Liver (tissue), 3 donors: ENCODE measurements at regions not wholly inside any gene's neighbourhood (a gene's known extent, or its start where the extent isn't known, plus 50 kb on each side); places are given as distances from the start of the nearest gene placed in this dataset.

Experiments used
- CTCF ChIP-seq: fragments of 150-350 bp; IDR thresholded peaks from 2 replicates; pipeline ENCODE4 v1.5.1; 2017; ENCODE audit warnings: improper control_type of control experiment, low read depth, low read length; ENCODE audit not compliant: missing input control
- EGR1 ChIP-seq, 2 donors: IDR thresholded peaks; 2 replicates each; pipeline ENCODE4 v1.6.1; 2016 to 2018; ENCODE audit warnings: antibody characterized with exemption in 2 of 2, low read depth in 2 of 2
- FOXA1 ChIP-seq: IDR thresholded peaks from 2 replicates; pipeline ENCODE4 v1.6.1; 2016; ENCODE audit warnings: antibody characterized with exemption
- GABPA ChIP-seq, 2 donors: IDR thresholded peaks in 1 of 2; conservative IDR thresholded peaks in 1 of 2; 2 replicates each; pipeline ENCODE4 v1.6.1; 2016; ENCODE audit warnings: antibody characterized with exemption in 2 of 2, mild to moderate bottlenecking in 1 of 2, moderate library complexity in 1 of 2
- JUND ChIP-seq, 2 donors: IDR thresholded peaks; 2 replicates each; pipeline ENCODE4 v1.6.1; 2016; ENCODE audit warnings: antibody characterized with exemption in 2 of 2
- NR2F2 ChIP-seq: IDR thresholded peaks from 2 replicates; pipeline ENCODE4 v1.6.1; 2016; ENCODE audit warnings: antibody characterized with exemption
- RAD21 ChIP-seq, 2 donors: IDR thresholded peaks; 2 replicates each; pipeline ENCODE4 v1.6.1; 2016; ENCODE audit warnings: antibody characterized with exemption in 2 of 2, mild to moderate bottlenecking in 2 of 2
- REST ChIP-seq: IDR thresholded peaks from 2 replicates; pipeline ENCODE4 v1.6.1; 2016; ENCODE audit warnings: antibody characterized with exemption, mild to moderate bottlenecking
- TAF1 ChIP-seq: conservative IDR thresholded peaks from 2 replicates; pipeline ENCODE4 v1.6.1; 2016; ENCODE audit warnings: antibody characterized with exemption, mild to moderate bottlenecking
- YY1 ChIP-seq: IDR thresholded peaks from 2 replicates; pipeline ENCODE4 v1.6.1; 2016; ENCODE audit warnings: antibody characterized with exemption, mild to moderate bottlenecking
- donor health status: healthy.
- donor health status: healthy.

GRCh38 chr18:31235856-31236255, 73.2 kb upstream of the DSC1 start:
- no peak for TF ChIP-seq CTCF
- TF ChIP-seq JUND (IDR thresholded peaks at IDR 0.05): no peak
- TF ChIP-seq RAD21 (IDR thresholded peaks at IDR 0.05): no peak
- TF ChIP-seq REST: no peak
- no peak for TF ChIP-seq NR2F2
- TF ChIP-seq FOXA1: no peak
- TF ChIP-seq TAF1: no peak
- no peak for TF ChIP-seq GABPA (IDR thresholded peaks at IDR 0.05 in 1 of 2, conservative IDR thresholded peaks at IDR 0.05 in 1 of 2)
- TF ChIP-seq YY1: no peak
- no peak for TF ChIP-seq EGR1 (IDR thresholded peaks at IDR 0.05; ENCODE audit: low read depth in 2 of 2)
